ENCODE measurements at regions not wholly inside any gene's neighbourhood (a gene's known extent, or its start where the extent isn't known, plus 50 kb on each side); places are given as distances from the start of the nearest gene placed in this dataset.

GRCh38 chr10:125377368-125377767 is 217.0 kb upstream of the CTBP2 start:
- Histone ChIP-seq H3K9me1 (replicated peaks; ENCODE audit: control insufficient read depth, extremely low read depth, insufficient read depth, low read length) (no peaks in the 10 kb centered on the region), H3K27me3 (ENCODE audit: control insufficient read depth in 2 of 2, insufficient read depth in 2 of 2, low read length in 2 of 2) (no peaks in the 10 kb centered on the region), H3K4me2 (ENCODE audit: insufficient read depth, low read length) (no peak overlapping the region), H3K4me3 (replicated peaks in 1 of 3; ENCODE audit: insufficient read depth in 1 of 3, low read depth in 1 of 3, low read length in 3 of 3) (no peak overlapping the region), H3K79me2 (ENCODE audit: control insufficient read depth, insufficient read depth, low read length) (no peaks in the 10 kb centered on the region), H3K9ac (replicated peaks; ENCODE audit: extremely low read depth, insufficient read depth, low read length) (no peak overlapping the region), H3K27ac (ENCODE audit: insufficient read depth, low read depth, low read length) (no peak overlapping the region), H3K36me3 (ENCODE audit: control insufficient read depth in 2 of 2, extremely low read depth in 1 of 2, insufficient read depth in 2 of 2, low read length in 2 of 2) (no peaks in the 10 kb centered on the region), H4K20me1 (replicated peaks; ENCODE audit: control insufficient read depth, extremely low read depth, insufficient read depth, low read length) (no peaks in the 10 kb centered on the region), H3K9me3 (replicated peaks; ENCODE audit: control insufficient read depth, insufficient read depth, low read length) (no peaks in the 10 kb centered on the region), H2AFZ (ENCODE audit: low read depth, low read length) (no peak overlapping the region), H3K4me1 (ENCODE audit: control insufficient read depth, extremely low read depth, insufficient read depth, low read length) (no peaks in the 10 kb centered on the region)
- TF ChIP-seq GATA2 (IDR thresholded peaks at IDR 0.05; ENCODE audit: insufficient read depth, insufficient read length, low read depth, low read length) (no peak), POLR2AphosphoS5 (IDR thresholded peaks at IDR 0.05; ENCODE audit: insufficient read depth, low read depth, low read length) (no peak), MAX (IDR thresholded peaks at IDR 0.05; ENCODE audit: insufficient read depth, insufficient read length) (no peak), CTCF (IDR thresholded peaks at IDR 0.05; ENCODE audit: extremely low read depth in 1 of 2, insufficient read depth in 1 of 2, low read depth in 1 of 2, low read length in 2 of 2) (no peak)
- ChIA-PET POLR2A (no interaction called here), CTCF (interaction anchor here (1.2 kb wide), 1 partner anchor 24 kb away, joined by 3 read pairs; no protein-coding TSS in a partner anchor)
- intact Hi-C loops (cut with micrococcal nuclease): no loop called here
- DNase-seq (ENCODE audit: low read depth, low spot score) (no peak), FAIRE-seq (no peak)
- dilution Hi-C loops (cut with MboI; ENCODE audit: extremely low pct_ligation_motif_present, low sequenced_read_pairs): no loop called here
- no TSS peak for BruUV-seq (replicated peaks)

- H3K27ac ChIP-seq (ENCODE audit: insufficient read depth, low read depth, low read length): no peak overlapping the region
- FAIRE-seq: no peak
- DNase-seq (ENCODE audit: low read depth, low spot score): no peak
- no peaks in the 10 kb centered on the region for H3K9me1 ChIP-seq (replicated peaks; ENCODE audit: control insufficient read depth, extremely low read depth, insufficient read depth, low read length)
- ChIA-PET POLR2A (no interaction called here), CTCF (no interaction called here)
- dilution Hi-C loops (cut with MboI; ENCODE audit: extremely low pct_ligation_motif_present, low sequenced_read_pairs) (no loop called here), intact Hi-C loops (cut with micrococcal nuclease) (no loop called here)
- H2AFZ ChIP-seq (ENCODE audit: low read depth, low read length): no peak overlapping the region
- H3K36me3 ChIP-seq (ENCODE audit: control insufficient read depth in 2 of 2, extremely low read depth in 1 of 2, insufficient read depth in 2 of 2, low read length in 2 of 2): no peaks in the 10 kb centered on the region
- no peak overlapping the region for H3K4me2 ChIP-seq (ENCODE audit: insufficient read depth, low read length)
- no peaks in the 10 kb centered on the region for H3K4me1 ChIP-seq (ENCODE audit: control insufficient read depth, extremely low read depth, insufficient read depth, low read length)
- TF ChIP-seq EZH2 (IDR thresholded peaks at IDR 0.05; ENCODE audit: borderline replicate concordance, low read depth, low read length, severe bottlenecking): no peak
- TF ChIP-seq POLR2AphosphoS5 (IDR thresholded peaks at IDR 0.05; ENCODE audit: insufficient read depth, low read depth, low read length): no peak
- no peak for TF ChIP-seq POLR2A (IDR thresholded peaks at IDR 0.05; ENCODE audit: low read depth, low read length)
- TF ChIP-seq CTCF (IDR thresholded peaks at IDR 0.05; ENCODE audit: extremely low read depth in 1 of 2, insufficient read depth in 1 of 2, low read depth in 1 of 2, low read length in 2 of 2): no peak
- TF ChIP-seq FOS (IDR thresholded peaks at IDR 0.05; ENCODE audit: borderline replicate concordance, insufficient read depth, low read length): no peak
- TF ChIP-seq GATA2 (IDR thresholded peaks at IDR 0.05; ENCODE audit: insufficient read depth, insufficient read length, low read depth, low read length): no peak
- TF ChIP-seq MYC (IDR thresholded peaks at IDR 0.05; ENCODE audit: low read depth, low read length): no peak
- TF ChIP-seq MAX (IDR thresholded peaks at IDR 0.05; ENCODE audit: insufficient read depth, insufficient read length): no peak
- no peak for TF ChIP-seq JUN (IDR thresholded peaks at IDR 0.05; ENCODE audit: borderline replicate concordance, insufficient read depth, insufficient read length, low read depth)
- no peaks in the 10 kb centered on the region for H4K20me1 ChIP-seq (replicated peaks; ENCODE audit: control insufficient read depth, extremely low read depth, insufficient read depth, low read length)
- no peaks in the 10 kb centered on the region for H3K79me2 ChIP-seq (ENCODE audit: control insufficient read depth, insufficient read depth, low read length)
- no TSS peak for BruUV-seq (replicated peaks)
- H3K9me3 ChIP-seq (replicated peaks; ENCODE audit: control insufficient read depth, insufficient read depth, low read length): no peaks in the 10 kb centered on the region
- H3K4me3 ChIP-seq (replicated peaks in 1 of 3; ENCODE audit: insufficient read depth in 1 of 3, low read depth in 1 of 3, low read length in 3 of 3): no peak overlapping the region
- no peak overlapping the region for H3K9ac ChIP-seq (replicated peaks; ENCODE audit: extremely low read depth, insufficient read depth, low read length)
- H3K27me3 ChIP-seq (ENCODE audit: control insufficient read depth in 2 of 2, insufficient read depth in 2 of 2, low read length in 2 of 2): no peaks in the 10 kb centered on the region
Measured at GRCh38 chr10:125375210-125375609, 214.8 kb upstream of the CTBP2 start.
